SK-N-SH treated with all-trans-retinoic acid at 6 μM for 48 hours (cell line): ENCODE measurements at regions not wholly inside any gene's neighbourhood (a gene's known extent, or its start where the extent isn't known, plus 50 kb on each side); places are given as distances from the start of the nearest gene placed in this dataset.

Source experiments
- ARNTL ChIP-seq: fragments of 450-650 bp; formaldehyde crosslinking; IDR thresholded peaks from 2 replicates; pipeline ENCODE4 v1.5.0; 2020; ENCODE audit warnings: low read depth, mild to moderate bottlenecking, moderate library complexity, borderline replicate concordance
- BACH2 ChIP-seq: fragments of 250-450 bp; sonication (Bioruptor Pico); IDR thresholded peaks from 2 replicates; pipeline ENCODE4 v1.9.0; 2021; ENCODE audit warnings: mild to moderate bottlenecking, borderline replicate concordance
- CSDC2 ChIP-seq: fragments of 250-450 bp; sonication (Bioruptor Pico); IDR thresholded peaks from 2 replicates; pipeline ENCODE4 v1.5.0; 2020; ENCODE audit warnings: mild to moderate bottlenecking, moderate library complexity
- OSR1 ChIP-seq: fragments of 250-450 bp; sonication (Bioruptor Pico); IDR thresholded peaks from 2 replicates; pipeline ENCODE4 v1.8.0; 2022; ENCODE audit warnings: moderate library complexity, mild to moderate bottlenecking, inconsistent platforms
- RARB ChIP-seq: fragments of 250-450 bp; sonication (Bioruptor Pico); IDR thresholded peaks from 2 replicates; pipeline ENCODE4 v1.8.0; 2021; ENCODE audit warnings: mild to moderate bottlenecking, moderate library complexity
- TCF4 ChIP-seq: fragments of 250-450 bp; sonication (Bioruptor Pico); IDR thresholded peaks from 2 replicates; pipeline ENCODE4 v1.8.0; 2021; ENCODE audit warnings: mild to moderate bottlenecking, moderate library complexity, borderline replicate concordance
- ZFP3 ChIP-seq: fragments of 250-450 bp; sonication (Bioruptor Pico); IDR thresholded peaks from 2 replicates; pipeline ENCODE4 v1.5.0; 2020; ENCODE audit warnings: mild to moderate bottlenecking, moderate library complexity
- ZFP30 ChIP-seq: fragments of 450-650 bp; formaldehyde crosslinking; IDR thresholded peaks from 2 replicates; pipeline ENCODE4 v1.5.0; 2022; ENCODE audit warnings: mild to moderate bottlenecking, moderate library complexity
- ZNF565 ChIP-seq: fragments of 450-650 bp; formaldehyde crosslinking; conservative IDR thresholded peaks from 2 replicates; pipeline ENCODE4 v1.5.0; 2020; ENCODE audit warnings: low read depth, mild to moderate bottlenecking, moderate library complexity
- ZNF70 ChIP-seq: fragments of 450-650 bp; formaldehyde crosslinking; IDR thresholded peaks from 2 replicates; pipeline ENCODE4 v1.5.0; 2020; ENCODE audit warnings: mild to moderate bottlenecking, moderate library complexity
- TF ChIP-seq, protein P1 (sequence below): fragments of 250-450 bp; sonication (Bioruptor Pico); IDR thresholded peaks from 2 replicates; pipeline ENCODE4 v1.8.0; 2020; ENCODE audit warnings: mild to moderate bottlenecking, moderate library complexity, borderline replicate concordance
- TF ChIP-seq, protein P2 (sequence below): fragments of 250-450 bp; sonication (Bioruptor Pico); IDR thresholded peaks from 2 replicates; pipeline ENCODE4 v1.5.0; 2020; ENCODE audit warnings: mild to moderate bottlenecking, moderate library complexity
- TF ChIP-seq, protein P3 (sequence below): fragments of 250-450 bp; sonication (Bioruptor Pico); IDR thresholded peaks from 2 replicates; pipeline ENCODE4 v1.5.1; 2021; ENCODE audit warnings: mild to moderate bottlenecking, moderate library complexity
- TF ChIP-seq, protein P4 (sequence below): fragments of 250-450 bp; sonication (Bioruptor Pico); IDR thresholded peaks from 2 replicates; pipeline ENCODE4 v1.8.0; 2021; ENCODE audit warnings: low read depth, mild to moderate bottlenecking, moderate library complexity, borderline replicate concordance

DNA sequence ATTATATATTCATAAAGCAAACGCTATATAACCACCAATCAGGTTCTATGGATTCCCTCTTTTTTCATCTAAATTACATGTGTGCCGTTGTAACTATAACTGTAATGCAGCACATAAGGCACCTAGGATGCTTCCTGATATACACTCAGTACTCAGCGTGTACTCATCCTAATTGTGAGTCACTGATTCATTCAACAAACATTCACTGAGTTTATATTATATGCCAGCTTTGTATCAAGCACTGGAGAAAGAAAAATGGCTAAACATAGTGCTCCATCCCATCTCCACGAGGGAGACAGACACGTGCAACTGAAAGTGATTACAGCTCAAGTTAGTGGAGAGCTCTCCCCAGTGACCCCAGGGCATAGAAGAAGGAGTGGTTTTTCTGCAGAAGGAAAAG is 49.9 kb upstream of the SYN3 start:
- TF ChIP-seq OSR1, result no peak
- TF ChIP-seq ARNTL (CRISPR knock-in tag), result no peak
- TF ChIP-seq, protein P1, sequence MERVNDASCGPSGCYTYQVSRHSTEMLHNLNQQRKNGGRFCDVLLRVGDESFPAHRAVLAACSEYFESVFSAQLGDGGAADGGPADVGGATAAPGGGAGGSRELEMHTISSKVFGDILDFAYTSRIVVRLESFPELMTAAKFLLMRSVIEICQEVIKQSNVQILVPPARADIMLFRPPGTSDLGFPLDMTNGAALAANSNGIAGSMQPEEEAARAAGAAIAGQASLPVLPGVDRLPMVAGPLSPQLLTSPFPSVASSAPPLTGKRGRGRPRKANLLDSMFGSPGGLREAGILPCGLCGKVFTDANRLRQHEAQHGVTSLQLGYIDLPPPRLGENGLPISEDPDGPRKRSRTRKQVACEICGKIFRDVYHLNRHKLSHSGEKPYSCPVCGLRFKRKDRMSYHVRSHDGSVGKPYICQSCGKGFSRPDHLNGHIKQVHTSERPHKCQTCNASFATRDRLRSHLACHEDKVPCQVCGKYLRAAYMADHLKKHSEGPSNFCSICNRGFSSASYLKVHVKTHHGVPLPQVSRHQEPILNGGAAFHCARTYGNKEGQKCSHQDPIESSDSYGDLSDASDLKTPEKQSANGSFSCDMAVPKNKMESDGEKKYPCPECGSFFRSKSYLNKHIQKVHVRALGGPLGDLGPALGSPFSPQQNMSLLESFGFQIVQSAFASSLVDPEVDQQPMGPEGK (CRISPR knock-in tag), result no peak
- no peak for TF ChIP-seq CSDC2 (CRISPR knock-in tag)
- no peak for TF ChIP-seq BACH2 (CRISPR knock-in tag)
- TF ChIP-seq RARB, result no peak
- TF ChIP-seq TCF4 (CRISPR knock-in tag), result no peak
- TF ChIP-seq ZNF70 (CRISPR knock-in tag), result no peak
- TF ChIP-seq ZFP30 (CRISPR knock-in tag), result no peak
- TF ChIP-seq, protein P2, sequence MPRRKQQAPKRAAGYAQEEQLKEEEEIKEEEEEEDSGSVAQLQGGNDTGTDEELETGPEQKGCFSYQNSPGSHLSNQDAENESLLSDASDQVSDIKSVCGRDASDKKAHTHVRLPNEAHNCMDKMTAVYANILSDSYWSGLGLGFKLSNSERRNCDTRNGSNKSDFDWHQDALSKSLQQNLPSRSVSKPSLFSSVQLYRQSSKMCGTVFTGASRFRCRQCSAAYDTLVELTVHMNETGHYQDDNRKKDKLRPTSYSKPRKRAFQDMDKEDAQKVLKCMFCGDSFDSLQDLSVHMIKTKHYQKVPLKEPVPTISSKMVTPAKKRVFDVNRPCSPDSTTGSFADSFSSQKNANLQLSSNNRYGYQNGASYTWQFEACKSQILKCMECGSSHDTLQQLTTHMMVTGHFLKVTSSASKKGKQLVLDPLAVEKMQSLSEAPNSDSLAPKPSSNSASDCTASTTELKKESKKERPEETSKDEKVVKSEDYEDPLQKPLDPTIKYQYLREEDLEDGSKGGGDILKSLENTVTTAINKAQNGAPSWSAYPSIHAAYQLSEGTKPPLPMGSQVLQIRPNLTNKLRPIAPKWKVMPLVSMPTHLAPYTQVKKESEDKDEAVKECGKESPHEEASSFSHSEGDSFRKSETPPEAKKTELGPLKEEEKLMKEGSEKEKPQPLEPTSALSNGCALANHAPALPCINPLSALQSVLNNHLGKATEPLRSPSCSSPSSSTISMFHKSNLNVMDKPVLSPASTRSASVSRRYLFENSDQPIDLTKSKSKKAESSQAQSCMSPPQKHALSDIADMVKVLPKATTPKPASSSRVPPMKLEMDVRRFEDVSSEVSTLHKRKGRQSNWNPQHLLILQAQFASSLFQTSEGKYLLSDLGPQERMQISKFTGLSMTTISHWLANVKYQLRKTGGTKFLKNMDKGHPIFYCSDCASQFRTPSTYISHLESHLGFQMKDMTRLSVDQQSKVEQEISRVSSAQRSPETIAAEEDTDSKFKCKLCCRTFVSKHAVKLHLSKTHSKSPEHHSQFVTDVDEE (CRISPR knock-in tag), result no peak
- TF ChIP-seq, protein P3, sequence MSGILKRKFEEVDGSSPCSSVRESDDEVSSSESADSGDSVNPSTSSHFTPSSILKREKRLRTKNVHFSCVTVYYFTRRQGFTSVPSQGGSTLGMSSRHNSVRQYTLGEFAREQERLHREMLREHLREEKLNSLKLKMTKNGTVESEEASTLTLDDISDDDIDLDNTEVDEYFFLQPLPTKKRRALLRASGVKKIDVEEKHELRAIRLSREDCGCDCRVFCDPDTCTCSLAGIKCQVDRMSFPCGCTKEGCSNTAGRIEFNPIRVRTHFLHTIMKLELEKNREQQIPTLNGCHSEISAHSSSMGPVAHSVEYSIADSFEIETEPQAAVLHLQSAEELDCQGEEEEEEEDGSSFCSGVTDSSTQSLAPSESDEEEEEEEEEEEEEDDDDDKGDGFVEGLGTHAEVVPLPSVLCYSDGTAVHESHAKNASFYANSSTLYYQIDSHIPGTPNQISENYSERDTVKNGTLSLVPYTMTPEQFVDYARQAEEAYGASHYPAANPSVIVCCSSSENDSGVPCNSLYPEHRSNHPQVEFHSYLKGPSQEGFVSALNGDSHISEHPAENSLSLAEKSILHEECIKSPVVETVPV (CRISPR knock-in tag), result no peak
- no peak for TF ChIP-seq ZNF565 (CRISPR knock-in tag)
- no peak for TF ChIP-seq ZFP3
- TF ChIP-seq, protein P4, sequence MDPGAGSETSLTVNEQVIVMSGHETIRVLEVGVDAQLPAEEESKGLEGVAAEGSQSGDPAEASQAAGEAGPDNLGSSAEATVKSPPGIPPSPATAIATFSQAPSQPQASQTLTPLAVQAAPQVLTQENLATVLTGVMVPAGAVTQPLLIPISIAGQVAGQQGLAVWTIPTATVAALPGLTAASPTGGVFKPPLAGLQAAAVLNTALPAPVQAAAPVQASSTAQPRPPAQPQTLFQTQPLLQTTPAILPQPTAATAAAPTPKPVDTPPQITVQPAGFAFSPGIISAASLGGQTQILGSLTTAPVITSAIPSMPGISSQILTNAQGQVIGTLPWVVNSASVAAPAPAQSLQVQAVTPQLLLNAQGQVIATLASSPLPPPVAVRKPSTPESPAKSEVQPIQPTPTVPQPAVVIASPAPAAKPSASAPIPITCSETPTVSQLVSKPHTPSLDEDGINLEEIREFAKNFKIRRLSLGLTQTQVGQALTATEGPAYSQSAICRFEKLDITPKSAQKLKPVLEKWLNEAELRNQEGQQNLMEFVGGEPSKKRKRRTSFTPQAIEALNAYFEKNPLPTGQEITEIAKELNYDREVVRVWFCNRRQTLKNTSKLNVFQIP (CRISPR knock-in tag), result no peak
